HG02884 (cell line): ENCODE measurements at regions not wholly inside any gene's neighbourhood (a gene's known extent, or its start where the extent isn't known, plus 50 kb on each side); places are given as distances from the start of the nearest gene placed in this dataset.
A peak's percentile ranks its signal among the peaks of the same experiment; 100 is the strongest.
"Not testable (repeated sequence)": the region's sequence is repeated elsewhere in the genome, so short reads cannot be mapped to it uniquely, and the experiment has no call there.

Experiments
- ATAC-seq: cut with Tn5 transposase; IDR thresholded peaks from one replicate; pipeline ENCODE4 v1.9.1; 2021; ENCODE audit warnings: mild to moderate bottlenecking, moderate library complexity; ENCODE audit not compliant: unreplicated experiment

- ATAC-seq = peak; percentile 61
Measured at GRCh38 chr1:234851450-234852438, 241.8 kb upstream of the IRF2BP2 start.

DNA sequence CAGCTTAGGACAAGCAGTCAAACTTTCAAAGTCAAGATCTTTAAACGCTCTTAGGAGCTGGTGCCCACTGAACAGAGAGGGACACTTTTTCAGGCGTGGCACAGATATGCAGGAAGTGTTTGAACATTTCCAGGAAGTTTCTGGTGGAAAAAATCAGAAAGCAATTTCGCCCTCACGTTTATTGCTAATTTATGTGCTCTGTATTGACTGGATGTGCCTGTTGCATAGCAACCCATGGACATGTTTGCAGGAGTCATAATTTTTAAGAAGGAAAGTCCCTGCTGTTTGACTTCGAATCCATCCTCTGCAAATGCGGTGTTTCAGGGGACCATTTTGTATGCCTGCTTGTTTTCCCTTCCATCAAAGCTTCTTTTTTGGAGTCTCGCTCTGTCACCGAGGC lies 239.9 kb upstream of the IRF2BP2 start:
- no peak for ATAC-seq

DNA sequence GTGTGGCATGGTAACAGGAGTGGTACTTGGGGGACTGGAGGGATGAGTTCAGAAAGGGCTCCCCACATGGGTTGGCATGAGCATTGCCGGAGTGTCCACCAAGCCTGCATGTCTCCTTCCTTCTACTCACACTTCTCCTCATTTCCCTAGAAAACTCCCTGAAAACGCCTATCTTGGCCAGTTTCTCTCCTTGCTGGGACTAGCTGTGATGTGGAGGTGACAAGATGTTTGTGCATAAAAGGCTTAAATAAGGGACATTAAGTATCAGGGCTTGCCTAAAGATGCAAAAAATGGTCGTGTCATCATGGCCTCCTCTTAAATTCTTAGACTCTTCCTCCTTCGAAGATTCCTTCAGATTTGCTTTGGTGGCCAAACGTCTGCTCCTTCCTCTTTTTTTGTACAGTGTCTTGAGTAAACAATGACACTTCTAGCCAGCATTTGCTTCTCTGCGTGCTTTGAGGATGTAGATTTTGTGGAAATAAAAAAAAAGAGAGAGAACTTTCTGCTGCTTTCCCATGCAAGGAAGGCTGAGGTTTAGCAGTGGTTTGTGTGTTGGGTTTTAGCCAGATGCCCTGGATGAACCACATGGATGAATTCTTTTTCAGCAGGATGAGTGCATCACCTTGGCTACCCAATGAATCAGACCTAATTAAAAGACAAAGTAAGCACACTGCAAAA lies 239.1 kb upstream of the IRF2BP2 start:
- no peak for ATAC-seq

GRCh38 chr1:234846813-234847212 lies 236.8 kb upstream of the IRF2BP2 start:
- not testable (repeated sequence) for ATAC-seq

GRCh38 chr1:234845836-234846235 lies 235.9 kb upstream of the IRF2BP2 start:
- no peak for ATAC-seq

GRCh38 chr1:234845097-234845660 lies 235.2 kb upstream of the IRF2BP2 start:
- no peak for ATAC-seq

DNA sequence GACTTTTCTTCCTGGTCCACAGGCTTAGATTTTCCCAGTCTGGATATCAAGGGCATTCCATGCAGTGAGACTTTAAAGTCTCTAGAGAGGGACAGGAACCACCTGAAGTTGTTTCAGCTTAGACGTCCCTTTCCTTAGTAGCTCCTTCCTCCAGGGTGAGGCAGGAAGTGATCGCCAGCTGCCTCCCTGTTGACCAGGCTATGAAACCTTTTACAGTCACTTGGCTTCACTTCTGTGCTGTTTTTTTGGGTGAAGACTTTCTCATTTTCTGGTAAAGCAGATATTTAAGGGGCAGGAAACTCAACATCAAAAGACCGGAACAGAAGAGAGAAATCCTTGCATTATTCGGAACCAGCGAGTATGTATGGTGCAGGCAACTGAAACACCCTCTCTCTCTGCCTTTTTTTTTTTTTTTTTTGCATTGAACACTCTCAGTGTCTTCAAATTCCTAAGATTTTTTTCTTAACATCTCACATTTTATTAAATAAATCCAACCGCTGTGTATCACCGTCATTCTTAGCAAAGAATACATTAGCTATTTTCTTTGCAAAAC lies 234.6 kb upstream of the IRF2BP2 start:
- no peak for ATAC-seq

DNA sequence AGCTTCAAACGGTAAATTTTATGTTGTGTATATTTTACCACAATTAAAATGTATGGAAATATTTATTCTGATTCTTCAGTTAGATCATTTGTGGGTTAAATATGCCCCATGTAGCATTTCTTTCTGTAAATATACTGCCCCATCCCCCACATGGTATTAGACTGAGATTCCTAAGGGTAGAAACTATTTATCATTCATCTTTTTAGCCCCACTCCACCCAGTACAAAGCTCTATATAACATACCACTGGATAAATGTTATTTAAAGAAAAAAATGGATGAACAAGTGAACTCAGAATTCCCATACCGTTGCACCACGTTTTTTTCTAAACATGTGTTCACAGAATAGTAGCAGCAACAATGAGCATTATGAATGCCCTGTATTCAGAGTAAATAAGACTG lies 234.0 kb upstream of the IRF2BP2 start:
- ATAC-seq = no peak

DNA sequence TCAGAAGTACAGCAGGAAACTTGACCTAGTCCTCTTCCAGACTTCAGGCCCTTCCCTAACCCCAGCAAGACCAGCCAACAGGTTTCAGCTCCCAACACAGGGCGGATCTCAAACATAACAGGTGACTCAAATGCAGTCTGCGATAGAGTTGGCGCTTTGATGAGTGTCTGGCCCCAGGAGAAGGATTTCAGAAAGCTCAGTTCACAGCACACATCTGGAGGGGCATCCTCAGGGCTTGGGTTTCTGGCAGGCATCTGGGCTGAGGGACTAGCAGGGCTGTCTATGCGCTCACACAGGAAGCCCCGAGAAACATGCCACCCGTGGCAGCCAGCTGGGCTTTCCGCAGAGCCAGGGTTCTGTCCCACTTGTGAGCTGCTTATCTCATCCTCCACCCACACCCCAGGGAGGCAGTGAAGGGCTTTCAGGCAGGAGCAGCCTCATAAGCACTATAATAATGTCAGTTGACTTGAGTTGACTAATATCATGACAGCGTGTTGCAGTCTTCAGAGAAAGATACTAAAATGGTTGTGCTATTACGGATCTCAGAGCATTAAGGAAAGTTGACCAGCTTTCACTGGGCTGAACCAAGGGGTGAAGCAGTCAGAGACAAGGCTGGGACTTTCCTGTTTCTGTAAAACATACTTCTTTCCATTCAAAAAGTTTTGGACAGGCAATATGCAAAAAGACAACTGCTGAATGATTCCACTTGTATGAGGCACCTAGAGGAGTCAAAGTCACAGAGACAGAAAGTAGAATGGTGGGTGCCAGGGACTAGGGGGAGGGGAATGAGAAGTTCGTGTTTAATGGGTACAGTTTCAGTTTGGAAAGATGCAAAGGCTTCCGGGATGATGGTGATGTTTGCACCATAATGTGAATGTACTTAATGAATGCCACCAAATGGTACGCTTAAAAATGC lies 233.0 kb upstream of the IRF2BP2 start:
- peak; percentile 76 for ATAC-seq

- no peak for ATAC-seq
Measured at GRCh38 chr1:234841710-234842231, 231.8 kb upstream of the IRF2BP2 start.

- no peak for ATAC-seq
Measured at GRCh38 chr1:234841281-234841680, 231.3 kb upstream of the IRF2BP2 start.

- no peak for ATAC-seq
Measured at GRCh38 chr1:234840843-234841242, 230.9 kb upstream of the IRF2BP2 start.

DNA sequence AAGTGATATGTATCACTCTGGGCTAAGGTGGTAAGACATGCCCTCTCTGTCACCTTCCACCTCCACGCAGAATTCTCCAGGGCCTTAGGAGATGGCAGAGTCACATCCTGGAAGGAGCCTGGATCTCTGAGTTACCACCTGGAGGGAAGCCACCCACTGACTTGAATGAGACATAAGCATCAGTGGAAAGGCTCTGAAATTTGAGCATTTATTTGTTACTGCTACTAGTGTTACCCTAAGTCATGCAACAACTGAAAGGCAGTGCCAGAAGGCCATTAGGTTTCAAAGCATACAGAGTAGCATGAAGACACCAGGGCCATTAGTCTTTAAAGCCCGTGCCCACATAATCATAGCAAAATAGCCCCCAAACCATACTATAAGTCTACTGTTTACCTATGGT lies 230.3 kb upstream of the IRF2BP2 start:
- ATAC-seq = no peak

DNA sequence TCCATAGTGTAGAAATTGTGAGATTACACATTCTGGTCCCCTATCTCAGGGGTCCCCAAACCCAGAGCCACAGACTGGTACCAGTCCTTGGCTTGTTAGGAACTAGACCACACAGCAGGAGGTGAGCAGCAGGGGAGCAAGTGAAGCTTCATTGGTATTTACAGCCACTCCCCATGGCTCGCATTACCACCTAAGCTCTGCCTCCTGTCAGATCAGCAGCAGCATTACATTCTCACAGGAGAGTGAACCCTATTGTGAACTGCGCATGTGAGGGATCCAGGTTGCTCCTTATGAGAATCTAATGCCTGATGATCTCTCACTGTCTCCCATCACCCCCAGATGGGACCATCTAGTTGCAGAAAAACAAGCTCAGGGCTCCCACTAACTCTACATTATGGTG lies 229.7 kb upstream of the IRF2BP2 start:
- ATAC-seq = no peak

DNA sequence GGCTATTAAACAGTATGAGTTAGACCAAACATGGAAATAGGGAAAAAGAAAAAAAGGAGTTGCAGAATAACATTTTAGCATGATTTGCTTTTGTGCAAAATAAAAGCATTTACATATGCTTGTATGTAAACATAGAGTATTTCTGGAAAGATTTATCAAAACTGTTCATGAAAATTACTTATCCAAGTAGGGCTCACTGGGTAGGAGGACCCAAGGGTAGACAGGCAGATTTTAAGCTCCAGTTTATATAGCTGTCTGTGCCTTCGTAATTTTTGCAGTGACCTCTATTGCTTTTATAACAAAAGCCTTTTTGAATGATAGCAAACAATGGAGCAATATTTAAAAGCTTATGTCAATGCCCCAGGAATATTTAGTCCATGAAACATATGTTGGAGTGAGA lies 228.8 kb upstream of the IRF2BP2 start:
- ATAC-seq = no peak

- ATAC-seq = no peak
Measured at GRCh38 chr1:234838182-234838581, 228.2 kb upstream of the IRF2BP2 start.

GRCh38 chr1:234837713-234838112 lies 227.7 kb upstream of the IRF2BP2 start:
- ATAC-seq = no peak

- no peak for ATAC-seq
Measured at GRCh38 chr1:234836776-234837357, 226.9 kb upstream of the IRF2BP2 start.

- no peak for ATAC-seq
Measured at GRCh38 chr1:234836045-234836681, 226.2 kb upstream of the IRF2BP2 start.
